CD4-positive, alpha-beta T cell treated with Interleukin-2 at 100 ng/mL for 4 hours (primary cell): ENCODE measurements at regions not wholly inside any gene's neighbourhood (a gene's known extent, or its start where the extent isn't known, plus 50 kb on each side); places are given as distances from the start of the nearest gene placed in this dataset.
A peak's percentile ranks its signal among the peaks of the same experiment; 100 is the strongest.
"Not testable (repeated sequence)": the region's sequence is repeated elsewhere in the genome, so short reads cannot be mapped to it uniquely, and the experiment has no call there.

Experiments
- DNase-seq: peaks from one replicate; pipeline ENCODE4 v3.0.0-alpha.2; 2020; ENCODE audit warnings: low spot score

- DNase-seq: not testable (repeated sequence)
These were observed 51.5 kb downstream of the PPIAL4A start for GRCh38 chr1:120941066-120941465.

DNA sequence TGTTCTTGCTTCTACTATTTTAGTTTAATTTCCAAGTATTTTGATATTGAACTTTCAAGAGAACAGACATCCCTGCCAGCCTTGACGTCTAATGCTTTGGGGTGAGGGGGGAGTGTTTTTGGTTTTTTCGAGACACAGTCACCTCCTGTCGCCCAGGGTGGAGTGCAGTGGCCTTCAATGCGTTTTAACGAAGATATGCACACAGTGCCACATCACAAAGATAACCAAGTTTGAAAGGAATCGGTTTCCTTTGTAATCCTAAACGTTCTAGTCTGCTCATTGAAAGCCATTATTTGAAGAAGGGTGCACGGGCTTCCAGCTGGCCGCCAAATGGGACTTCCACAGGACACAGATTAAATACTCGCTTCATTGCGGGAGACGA, 52.3 kb downstream of the PPIAL4A start:
- peak; percentile 73 for DNase-seq

DNA sequence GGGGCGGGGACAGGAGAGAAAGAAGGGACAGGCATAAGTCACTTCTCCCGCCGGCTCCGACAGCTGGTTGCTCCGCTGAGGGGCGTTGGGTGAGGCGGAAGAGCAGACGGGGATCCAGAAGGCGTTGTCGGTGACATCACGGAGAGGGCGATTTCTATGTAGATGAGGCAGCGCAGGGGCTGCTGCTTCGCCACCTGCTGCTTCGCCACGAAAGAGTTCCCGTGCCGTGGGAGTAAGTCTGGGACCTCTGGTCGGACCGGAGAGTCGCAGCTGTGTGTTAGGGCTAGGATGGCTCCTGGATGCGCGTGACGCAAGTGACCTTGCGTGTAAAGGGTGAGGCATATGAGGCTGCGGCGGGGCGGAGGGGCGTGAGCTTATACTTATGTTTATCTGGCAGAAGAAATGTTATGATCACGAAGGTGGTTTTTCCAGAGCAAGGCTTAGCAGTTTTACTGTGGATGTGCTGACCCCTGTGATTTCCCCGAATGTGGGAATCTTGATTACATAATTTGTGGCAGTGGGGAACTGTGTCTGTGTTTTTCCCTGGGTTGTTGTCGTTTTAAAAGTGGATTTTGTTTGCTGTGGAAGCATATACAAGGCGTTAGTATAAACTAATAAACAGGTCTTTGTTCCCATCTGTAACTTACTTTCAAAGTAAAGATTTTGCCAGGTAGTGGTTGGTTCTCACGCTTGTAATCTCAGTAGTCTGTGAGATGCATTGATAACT, 52.8 kb downstream of the PPIAL4A start:
- DNase-seq: peak; percentile 76

DNA sequence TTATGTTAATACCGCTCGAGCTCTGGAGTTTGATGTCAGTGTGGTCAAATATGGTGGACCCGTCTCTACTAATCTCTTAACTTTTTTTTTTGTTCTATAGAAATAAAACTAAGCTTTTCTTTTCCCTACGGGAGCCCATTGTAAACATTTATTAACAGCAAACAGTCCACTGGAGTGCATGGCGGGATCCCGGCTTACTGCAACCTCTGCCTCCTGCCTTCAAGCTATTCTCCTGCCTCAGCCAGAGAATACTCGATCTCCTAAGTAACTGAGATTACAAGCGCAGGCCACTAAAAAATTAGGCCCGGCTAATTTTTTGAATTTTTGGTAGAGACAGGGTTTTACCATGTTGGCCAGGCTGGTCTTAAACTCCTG, 53.4 kb downstream of the PPIAL4A start:
- DNase-seq: not testable (repeated sequence)

DNA sequence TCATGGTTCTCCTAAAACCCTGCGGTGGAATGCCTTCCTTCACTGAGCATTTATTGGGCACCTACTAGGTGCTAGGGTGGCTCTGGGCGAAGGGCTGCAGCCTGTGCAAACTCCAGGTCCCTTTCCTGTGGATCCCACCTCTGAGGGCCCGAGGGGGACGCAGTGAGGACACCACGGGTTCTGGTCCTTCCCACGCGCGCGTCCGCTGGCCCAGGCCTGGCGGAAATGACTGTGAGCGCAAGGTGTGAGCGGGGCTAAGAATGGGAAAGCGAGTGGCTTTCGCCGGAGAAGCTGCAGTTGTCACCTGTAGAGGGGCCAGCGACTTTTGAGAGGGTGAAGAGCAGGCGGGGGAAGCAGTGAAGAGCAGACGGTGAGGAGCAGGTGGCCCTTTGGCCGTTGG, 55.1 kb downstream of the PPIAL4A start:
- DNase-seq: not testable (repeated sequence)

GRCh38 chr1:120945122-120945521, 55.6 kb downstream of the PPIAL4A start:
- not testable (repeated sequence) for DNase-seq

DNA sequence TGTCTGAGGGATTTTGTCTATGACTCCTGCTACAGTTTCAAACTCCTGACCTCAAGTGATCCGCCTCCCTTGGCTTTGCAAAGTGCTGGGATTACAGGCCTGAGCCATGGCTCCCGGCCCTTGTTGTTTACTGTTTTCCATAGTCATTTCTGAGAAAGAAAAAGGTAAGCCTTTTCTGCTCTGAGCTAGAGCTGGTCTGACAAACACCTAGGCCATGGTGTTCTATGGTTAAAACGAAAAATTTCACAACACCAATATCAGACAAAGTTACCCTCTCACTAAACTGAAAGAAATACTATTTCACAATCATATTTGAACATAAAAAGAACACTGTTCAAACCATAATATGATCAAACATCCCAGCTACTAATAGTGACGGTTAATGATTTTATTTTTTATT, 57.5 kb downstream of the PPIAL4A start:
- not testable (repeated sequence) for DNase-seq

GRCh38 chr1:120949724-120950123, 60.2 kb downstream of the PPIAL4A start:
- not testable (repeated sequence) for DNase-seq

DNA sequence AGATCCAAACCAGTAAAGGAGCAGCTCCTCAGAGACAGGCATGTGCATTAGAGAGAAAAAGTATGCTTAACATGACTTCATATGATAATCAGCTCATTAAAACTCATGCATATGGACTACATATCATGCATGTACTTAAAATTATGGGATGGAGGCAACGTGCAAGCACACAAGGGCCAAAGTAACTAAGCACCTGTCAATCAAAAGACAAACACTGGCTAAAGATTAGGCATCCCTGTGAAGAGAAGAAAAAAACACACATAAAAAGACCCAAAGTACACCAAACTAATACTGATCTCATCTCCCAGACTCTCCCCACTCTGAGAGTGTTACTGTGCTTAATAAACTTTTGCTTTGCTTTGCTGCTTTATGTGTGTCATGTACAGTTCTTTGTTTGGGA, 61.1 kb downstream of the PPIAL4A start:
- DNase-seq: not testable (repeated sequence)

DNA sequence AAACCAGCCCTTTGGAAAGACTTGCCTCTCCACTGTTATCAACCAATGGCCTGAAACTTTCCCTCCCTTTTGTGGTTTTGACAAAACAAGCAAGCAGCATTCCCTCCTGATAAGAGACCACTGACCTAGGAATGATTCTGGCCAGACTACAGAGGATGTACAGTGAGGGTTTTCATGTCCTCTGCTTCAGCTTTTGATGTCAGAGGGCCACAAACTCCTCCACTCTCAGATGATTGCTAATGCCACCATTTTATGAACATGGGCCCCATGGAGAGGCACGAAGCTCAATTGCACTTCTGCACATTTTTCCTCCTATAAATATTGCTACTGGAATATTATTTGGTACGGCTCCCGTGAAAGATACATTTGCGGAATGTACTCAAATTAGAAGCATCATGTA, 61.5 kb downstream of the PPIAL4A start:
- DNase-seq: not testable (repeated sequence)

DNA sequence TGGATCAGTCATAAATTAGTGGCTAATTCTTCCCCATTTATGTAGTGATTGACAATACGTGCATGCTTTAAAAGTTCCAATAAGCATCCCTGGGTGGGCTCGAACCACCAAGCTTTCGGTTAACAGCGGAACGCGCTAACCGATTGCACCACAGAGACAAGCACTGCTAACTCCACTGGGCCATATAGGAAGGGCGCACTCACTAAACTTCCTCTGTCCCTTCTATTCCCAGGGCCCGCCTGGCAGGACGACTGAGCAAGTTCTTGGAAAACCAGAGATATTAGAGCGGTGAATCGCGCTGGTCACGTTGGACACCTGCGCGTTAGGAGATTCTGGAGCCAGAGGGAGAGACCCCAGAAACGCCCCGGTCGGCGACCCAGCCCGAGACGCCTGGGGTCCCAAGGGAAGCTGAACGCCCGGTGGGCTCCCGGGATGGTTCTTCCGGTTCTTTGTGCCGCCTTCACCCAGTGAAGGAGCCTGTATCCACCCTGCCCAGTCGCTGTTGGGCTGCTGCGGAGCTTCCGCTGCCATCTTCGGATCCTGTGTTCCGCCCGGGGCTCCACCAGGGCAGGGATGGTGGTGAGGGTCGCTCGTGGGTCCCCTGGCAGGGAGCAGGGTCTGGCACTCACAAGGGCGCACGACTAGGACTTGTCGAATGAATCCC, 62.8 kb downstream of the PPIAL4A start:
- DNase-seq: not testable (repeated sequence)

GRCh38 chr1:120952871-120953265, 63.3 kb downstream of the PPIAL4A start:
- DNase-seq: not testable (repeated sequence)

DNA sequence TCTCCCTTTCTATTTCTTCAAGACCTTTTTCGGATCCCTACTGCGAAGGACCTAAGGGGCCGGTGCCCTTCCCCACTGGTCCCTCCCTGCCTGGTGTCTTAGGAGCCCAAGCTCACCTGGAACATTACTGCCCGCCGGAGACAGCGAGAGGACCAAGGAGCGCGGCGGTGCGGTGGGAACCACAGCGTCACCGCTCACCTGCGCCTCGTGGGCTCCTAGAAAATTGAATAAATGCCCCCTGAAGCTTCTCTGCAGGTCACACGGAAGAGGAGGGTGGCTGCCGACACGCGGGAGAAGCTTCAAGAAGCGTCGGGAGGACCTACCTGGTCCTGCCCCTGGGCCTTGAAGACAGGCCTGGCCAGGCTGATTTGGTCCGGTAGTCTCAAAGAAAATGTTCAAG, 65.2 kb downstream of the PPIAL4A start:
- no peak for DNase-seq

DNA sequence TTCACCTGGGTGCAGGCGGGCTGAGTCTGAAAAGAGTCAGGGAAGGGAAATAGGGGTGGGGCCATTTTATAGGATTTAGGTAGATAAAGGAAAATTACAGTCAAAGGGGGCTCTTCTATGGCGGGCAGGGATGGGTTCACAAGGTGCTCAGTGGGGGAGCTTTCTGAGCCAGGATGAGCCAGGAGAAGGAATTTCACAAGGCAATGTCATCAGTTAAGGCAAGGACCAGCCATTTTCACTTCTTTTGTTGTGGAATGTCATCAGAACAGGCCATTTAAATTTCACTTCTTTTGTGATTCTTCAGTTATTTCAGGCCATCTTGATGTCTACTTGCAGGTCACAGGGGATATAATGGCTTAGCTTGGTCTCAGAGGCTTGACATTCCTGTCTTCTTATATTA, 66.4 kb downstream of the PPIAL4A start:
- not testable (repeated sequence) for DNase-seq

DNA sequence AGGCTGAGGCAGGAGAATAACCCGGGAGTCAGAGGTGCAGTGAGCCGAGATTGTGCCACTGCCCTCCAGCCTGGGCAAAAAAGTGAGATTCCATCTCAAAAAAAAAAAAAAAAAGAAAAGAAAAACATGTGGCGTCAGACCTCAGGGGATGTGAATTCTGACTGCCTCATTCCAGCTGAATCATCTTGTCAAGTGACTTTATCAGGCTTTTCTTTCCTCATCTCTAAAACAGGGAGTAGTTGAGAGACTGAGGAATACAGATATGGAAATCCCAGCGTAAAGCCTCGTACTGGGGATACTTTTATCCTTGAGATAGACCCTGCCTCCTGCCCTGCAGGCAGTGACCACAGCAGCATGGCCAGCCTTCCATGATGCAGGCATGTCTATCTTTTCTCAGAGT, 76.4 kb downstream of the PPIAL4A start:
- DNase-seq: not testable (repeated sequence)

- DNase-seq: not testable (repeated sequence)
These were observed 83.3 kb downstream of the PPIAL4A start for GRCh38 chr1:120972863-120973262.

DNA sequence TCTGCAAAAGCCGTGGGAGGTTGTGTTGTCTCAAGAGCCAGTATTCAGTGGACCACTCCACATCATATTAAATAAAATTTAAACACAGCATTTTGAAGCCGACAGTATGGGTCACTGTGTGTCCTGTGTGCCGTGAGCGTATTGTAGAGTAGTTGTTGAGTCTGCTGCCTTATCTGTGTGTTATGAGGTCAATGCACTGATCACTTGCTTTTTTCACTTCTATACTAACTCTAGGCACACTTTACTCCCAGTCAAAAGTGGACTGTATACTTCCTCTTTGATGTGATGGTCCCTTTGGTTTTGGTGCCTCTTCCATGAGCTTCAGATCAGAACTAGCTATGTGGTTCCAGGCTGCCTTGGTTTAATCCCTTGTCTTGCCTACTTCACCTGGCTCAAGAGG, 84.3 kb downstream of the PPIAL4A start:
- not testable (repeated sequence) for DNase-seq

- DNase-seq: not testable (repeated sequence)
These were observed 87.7 kb downstream of the PPIAL4A start for GRCh38 chr1:120977279-120977678.

DNA sequence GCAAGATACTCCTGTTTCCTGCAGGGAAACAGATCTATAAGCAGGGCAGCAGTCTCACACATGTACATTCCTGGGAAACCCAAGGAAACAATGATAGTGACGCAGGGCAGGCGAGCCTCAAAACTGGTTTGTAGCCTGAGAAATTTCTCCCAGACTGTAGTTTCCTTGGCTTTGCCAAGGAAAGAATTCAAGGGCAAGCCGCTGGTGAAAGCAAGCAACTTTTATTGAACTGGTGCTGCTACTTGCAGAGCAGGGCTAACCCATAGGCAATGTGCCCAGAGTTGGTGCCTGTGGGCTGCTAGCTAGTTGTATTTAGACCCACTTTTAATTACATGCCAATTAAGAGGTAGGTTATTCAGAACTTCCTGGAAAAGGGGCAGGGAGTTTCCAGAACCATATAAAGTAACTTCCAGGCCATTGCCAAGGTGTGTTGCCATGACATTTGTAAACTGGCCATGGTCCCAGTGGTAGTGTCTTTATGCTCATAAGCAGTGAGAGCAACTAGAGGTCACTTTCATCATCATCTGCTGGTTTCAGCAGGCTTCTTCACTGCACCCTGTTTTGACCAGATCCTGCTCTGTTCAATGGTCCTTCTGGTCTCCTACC, 92.0 kb downstream of the PPIAL4A start:
- not testable (repeated sequence) for DNase-seq

DNA sequence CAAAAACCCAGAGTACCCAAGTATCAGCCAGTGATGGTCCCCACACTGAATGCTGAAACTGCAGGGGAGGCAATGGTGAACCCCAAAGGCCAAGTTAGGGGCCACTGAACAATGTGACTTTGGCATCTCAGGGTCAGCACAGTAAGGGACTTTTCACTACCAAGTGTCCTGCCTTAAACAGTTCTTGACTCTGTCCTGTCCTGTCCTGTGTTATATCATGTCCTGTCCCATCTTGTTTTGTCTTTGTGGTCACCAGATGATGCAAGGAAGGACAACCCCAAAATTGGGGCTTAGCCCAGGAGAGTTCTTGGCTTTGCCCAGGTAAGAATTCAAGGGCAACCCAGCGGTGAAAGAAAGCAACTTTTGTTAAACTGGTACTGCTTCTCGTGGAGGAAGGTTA, 105.0 kb downstream of the PPIAL4A start:
- DNase-seq: not testable (repeated sequence)

DNA sequence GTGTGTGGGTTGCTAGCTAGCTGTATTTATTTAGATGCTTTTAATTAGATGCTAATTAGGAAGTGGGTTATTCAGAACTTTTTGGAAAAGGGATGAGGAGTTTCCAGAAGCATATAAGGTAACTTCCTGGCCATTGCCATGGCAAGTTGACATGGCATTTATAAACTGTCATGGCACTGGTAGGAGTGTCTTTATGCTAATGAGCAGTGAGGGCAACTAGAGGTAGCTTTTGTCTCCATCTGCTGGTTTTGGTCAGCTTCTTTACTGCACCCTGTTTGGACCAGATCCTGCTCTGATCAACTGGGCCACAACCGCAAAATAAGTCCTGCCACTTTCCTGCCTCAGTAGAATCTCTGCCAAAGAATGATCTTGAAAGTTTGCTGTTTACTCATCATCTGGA, 105.5 kb downstream of the PPIAL4A start:
- peak; percentile 36 for DNase-seq

DNA sequence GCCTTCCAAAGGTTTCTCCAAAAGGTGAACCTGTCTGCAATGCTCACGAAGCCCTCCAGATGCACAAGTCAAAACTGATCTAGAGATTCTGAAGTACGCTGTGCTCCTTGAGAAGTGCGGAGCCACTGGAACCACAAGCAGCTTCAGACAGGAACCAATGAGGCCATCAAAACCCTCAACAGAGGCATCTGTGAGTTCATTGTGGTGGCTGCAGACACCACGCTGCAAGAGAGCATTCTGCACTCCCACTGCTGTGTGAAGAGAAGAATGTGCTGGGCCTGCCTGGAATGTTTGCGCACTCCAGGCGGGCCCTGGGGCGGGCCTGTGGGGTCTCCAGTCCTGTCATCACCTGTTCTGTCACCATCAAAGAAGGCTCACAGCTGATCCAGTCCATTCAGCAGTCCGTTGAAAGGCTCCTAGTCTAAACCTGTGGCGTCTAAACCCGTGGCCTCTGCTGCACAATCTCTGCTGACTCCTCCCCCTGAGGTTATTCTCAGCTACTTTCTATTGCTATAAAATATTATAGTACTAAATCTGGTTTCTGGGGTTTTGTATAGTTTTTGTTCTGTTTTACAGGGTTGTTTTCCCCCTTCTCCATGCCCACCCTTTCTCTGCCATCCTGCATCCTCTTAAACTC, 111.6 kb downstream of the PPIAL4A start:
- not testable (repeated sequence) for DNase-seq

DNA sequence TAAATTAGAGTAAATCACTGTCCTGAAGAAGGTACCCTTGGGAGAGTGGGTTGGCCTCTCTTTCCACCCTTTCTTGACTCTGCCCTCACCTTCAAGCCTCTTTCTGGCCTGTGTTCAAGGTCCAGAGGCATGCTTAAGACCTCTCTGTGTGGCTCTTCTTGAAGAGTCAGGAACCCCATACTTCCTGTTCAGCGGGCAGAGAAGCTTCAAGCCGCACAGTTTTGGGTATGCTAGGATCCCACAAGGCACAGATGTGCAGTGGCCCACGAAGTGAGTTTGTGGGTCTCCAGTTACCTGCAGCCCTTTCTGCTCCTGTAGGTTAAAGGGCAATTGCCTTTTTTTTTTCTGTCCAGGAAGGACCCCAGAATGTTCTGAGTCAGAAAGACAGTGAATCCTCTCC, 113.7 kb downstream of the PPIAL4A start:
- DNase-seq: not testable (repeated sequence)
